ENCODE measurements at regions not wholly inside any gene's neighbourhood (a gene's known extent, or its start where the extent isn't known, plus 50 kb on each side); places are given as distances from the start of the nearest gene placed in this dataset.

GRCh38 chr7:13161125-13161524 lies 473.7 kb downstream of the ARL4A start:
- no peak for TF ChIP-seq EZH2 (IDR thresholded peaks at IDR 0.05; ENCODE audit: insufficient read depth, poor library complexity, severe bottlenecking)
- no peak for TF ChIP-seq EZH2phosphoT487 (IDR thresholded peaks at IDR 0.05; ENCODE audit: insufficient read depth, low read depth)

Measured in GM23248 (cell line).